B cell (primary cell): ENCODE measurements at regions not wholly inside any gene's neighbourhood (a gene's known extent, or its start where the extent isn't known, plus 50 kb on each side); places are given as distances from the start of the nearest gene placed in this dataset.

Experiments used
- EZH2 ChIP-seq: IDR thresholded peaks from 2 replicates; pipeline ENCODE4 v1.6.1; 2012; ENCODE audit warnings: borderline replicate concordance, low read depth, mild to moderate bottlenecking, moderate library complexity, low read length; ENCODE audit not compliant: insufficient read depth, poor library complexity, severe bottlenecking
- TF ChIP-seq, protein P1 (sequence below): fragments of 200-600 bp; IDR thresholded peaks from one replicate; pipeline ENCODE4 v1.8.0; 2022; ENCODE audit warnings: antibody characterized with exemption, mild to moderate bottlenecking

DNA sequence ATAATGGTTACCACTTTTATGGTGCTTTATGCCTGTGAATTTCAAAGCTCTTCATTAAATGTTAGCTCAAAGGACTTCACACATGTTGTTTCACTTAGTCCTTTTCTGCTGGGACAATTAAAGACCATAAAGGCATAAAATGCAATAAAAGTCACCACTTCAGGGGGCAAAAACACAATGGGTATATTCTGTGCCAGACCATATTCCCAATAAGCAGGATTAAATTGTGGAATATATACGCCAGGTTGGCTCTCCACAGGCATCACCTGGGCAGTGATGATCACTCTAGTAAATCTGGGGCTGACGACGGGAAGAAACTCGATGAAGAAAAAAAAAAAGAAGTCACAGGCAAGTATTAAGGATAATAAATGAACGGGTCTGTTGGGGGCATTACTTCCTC is 370.2 kb upstream of the CNTN4 start:
- TF ChIP-seq, protein P1, sequence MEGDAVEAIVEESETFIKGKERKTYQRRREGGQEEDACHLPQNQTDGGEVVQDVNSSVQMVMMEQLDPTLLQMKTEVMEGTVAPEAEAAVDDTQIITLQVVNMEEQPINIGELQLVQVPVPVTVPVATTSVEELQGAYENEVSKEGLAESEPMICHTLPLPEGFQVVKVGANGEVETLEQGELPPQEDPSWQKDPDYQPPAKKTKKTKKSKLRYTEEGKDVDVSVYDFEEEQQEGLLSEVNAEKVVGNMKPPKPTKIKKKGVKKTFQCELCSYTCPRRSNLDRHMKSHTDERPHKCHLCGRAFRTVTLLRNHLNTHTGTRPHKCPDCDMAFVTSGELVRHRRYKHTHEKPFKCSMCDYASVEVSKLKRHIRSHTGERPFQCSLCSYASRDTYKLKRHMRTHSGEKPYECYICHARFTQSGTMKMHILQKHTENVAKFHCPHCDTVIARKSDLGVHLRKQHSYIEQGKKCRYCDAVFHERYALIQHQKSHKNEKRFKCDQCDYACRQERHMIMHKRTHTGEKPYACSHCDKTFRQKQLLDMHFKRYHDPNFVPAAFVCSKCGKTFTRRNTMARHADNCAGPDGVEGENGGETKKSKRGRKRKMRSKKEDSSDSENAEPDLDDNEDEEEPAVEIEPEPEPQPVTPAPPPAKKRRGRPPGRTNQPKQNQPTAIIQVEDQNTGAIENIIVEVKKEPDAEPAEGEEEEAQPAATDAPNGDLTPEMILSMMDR: no peak
- no peak for TF ChIP-seq EZH2
